IMR-90 (cell line): ENCODE measurements at regions not wholly inside any gene's neighbourhood (a gene's known extent, or its start where the extent isn't known, plus 50 kb on each side); places are given as distances from the start of the nearest gene placed in this dataset.

Experiments
- ATAC-seq: fragments of 200-7000 bp; cut with Tn5 transposase; 2 replicates; pipeline ENCODE4 v1.9.1; 2020; ENCODE audit warnings: low read depth, mild to moderate bottlenecking, moderate library complexity
- BruUV-seq: library from RNA; stranded (reverse); fragments of 400-500 nt; replicated peaks from 2 replicates; lab custom pipeline; 2021; lab: Mats Ljungman, UMichigan
- CTCF ChIA-PET: fragments of 300-600 bp; formaldehyde crosslinking; extraction: SDS; loops from one replicate; lab custom pipeline; 2021; ENCODE audit warnings: antibody characterized with exemption; lab: Yijun Ruan, JAX
- POLR2A ChIA-PET: fragments of 300-600 bp; sonication (Branson Sonifier 250); formaldehyde crosslinking; loops from one replicate; lab custom pipeline; 2022; ENCODE audit warnings: antibody characterized with exemption; ENCODE audit not compliant: unreplicated experiment; lab: Charles Lee
- DNase-seq: peaks from one replicate; pipeline ENCODE4 v3.0.0; 2013
- H2AFZ ChIP-seq: replicated peaks from 2 replicates; pipeline ENCODE3; 2013; ENCODE audit warnings: low read length, mild to moderate bottlenecking; ENCODE audit not compliant: poor library complexity
- H2AK5ac ChIP-seq: 2 replicates; pipeline ENCODE4 v1.6.1; 2013; ENCODE audit warnings: low read depth, low read length, inconsistent platforms
- H2AK9ac ChIP-seq: replicated peaks from 2 replicates; pipeline ENCODE3; 2013; ENCODE audit warnings: mild to moderate bottlenecking, low read depth, low read length, moderate library complexity; ENCODE audit not compliant: poor library complexity
- H2BK120ac ChIP-seq: 2 replicates; pipeline ENCODE4 v1.6.1; 2013; ENCODE audit warnings: low read depth, low read length, inconsistent platforms
- H2BK15ac ChIP-seq: 3 replicates; pipeline ENCODE4 v1.6.1; 2013; ENCODE audit warnings: low read depth, low read length, inconsistent platforms
- H2BK20ac ChIP-seq: 2 replicates; pipeline ENCODE4 v1.6.1; 2013; ENCODE audit warnings: low read depth, mild to moderate bottlenecking, inconsistent platforms, low read length, moderate library complexity
- H2BK5ac ChIP-seq: 2 replicates; pipeline ENCODE4 v1.6.1; 2013; ENCODE audit warnings: mild to moderate bottlenecking, low read depth, low read length, inconsistent platforms; ENCODE audit not compliant: poor library complexity, severe bottlenecking
- H3K14ac ChIP-seq: replicated peaks from 2 replicates; pipeline ENCODE4 v1.6.1; 2013; ENCODE audit warnings: low read depth, low read length, inconsistent platforms
- H3K18ac ChIP-seq: 2 replicates; pipeline ENCODE4 v1.6.1; 2013; ENCODE audit warnings: low read depth, low read length, control low read depth
- H3K23ac ChIP-seq: 2 replicates; pipeline ENCODE4 v1.6.1; 2013; ENCODE audit warnings: low read depth, low read length, inconsistent platforms
- H3K27ac ChIP-seq: 2 replicates; pipeline ENCODE4 v1.5.1; 2013; ENCODE audit warnings: mild to moderate bottlenecking, control low read depth, low read length; ENCODE audit not compliant: insufficient read depth
- H3K27me3 ChIP-seq: 2 replicates; pipeline ENCODE4 v1.6.1; 2013; ENCODE audit warnings: low read length; ENCODE audit not compliant: control insufficient read depth, insufficient read depth
- H3K36me3 ChIP-seq: 2 replicates; pipeline ENCODE4 v1.6.1; 2013; ENCODE audit warnings: low read length, mixed read lengths; ENCODE audit not compliant: control insufficient read depth, insufficient read depth
- H3K4ac ChIP-seq: 2 replicates; pipeline ENCODE4 v1.6.1; 2013; ENCODE audit warnings: low read depth, low read length, inconsistent platforms
- H3K4me1 ChIP-seq: 2 replicates; pipeline ENCODE4 v1.6.1; 2013; ENCODE audit warnings: low read length, mixed read lengths; ENCODE audit not compliant: control insufficient read depth, insufficient read depth
- H3K4me2 ChIP-seq: 2 replicates; pipeline ENCODE4 v1.6.1; 2013; ENCODE audit warnings: low read depth, mild to moderate bottlenecking, control low read depth, low read length, moderate library complexity
- H3K4me3 ChIP-seq: 2 replicates; pipeline ENCODE4 v1.5.1; 2013; ENCODE audit warnings: low read depth, mild to moderate bottlenecking, control low read depth, low read length, moderate library complexity; ENCODE audit not compliant: insufficient read depth
- H3K56ac ChIP-seq: 2 replicates; pipeline ENCODE4 v1.6.1; 2013; ENCODE audit warnings: low read length, inconsistent platforms; ENCODE audit not compliant: insufficient read depth; ENCODE audit errors: extremely low read depth
- H3K79me1 ChIP-seq, 2 experiments: 2 replicates each; pipeline ENCODE4 v1.6.1; 2013; ENCODE audit warnings: low read length in 2 of 2, inconsistent platforms in 1 of 2, low read depth in 1 of 2
- H3K9ac ChIP-seq: 2 replicates; pipeline ENCODE4 v1.6.1; 2013; ENCODE audit warnings: low read depth, low read length, control low read depth
- H3K9me1 ChIP-seq: 2 replicates; pipeline ENCODE4 v1.6.1; 2013; ENCODE audit warnings: low read length, inconsistent platforms; ENCODE audit not compliant: insufficient read depth
- H3K9me3 ChIP-seq: 2 replicates; pipeline ENCODE4 v1.6.1; 2013; ENCODE audit warnings: low read length; ENCODE audit not compliant: control insufficient read depth, insufficient read depth
- H4K20me1 ChIP-seq: 2 replicates; pipeline ENCODE4 v1.6.1; 2013; ENCODE audit warnings: low read length, inconsistent platforms; ENCODE audit not compliant: insufficient read depth
- H4K5ac ChIP-seq: 2 replicates; pipeline ENCODE4 v1.6.1; 2013; ENCODE audit warnings: mild to moderate bottlenecking, low read depth, low read length, control low read depth
- H4K8ac ChIP-seq, 2 experiments: 2 replicates each; pipeline ENCODE4 v1.6.1; 2013; ENCODE audit warnings: low read depth in 2 of 2, low read length in 2 of 2, control low read depth in 1 of 2, inconsistent platforms in 1 of 2
- H4K91ac ChIP-seq: 2 replicates; pipeline ENCODE4 v1.6.1; 2013; ENCODE audit warnings: low read depth, low read length, inconsistent platforms; ENCODE audit not compliant: insufficient read depth
- BHLHE40 ChIP-seq: fragments of 150-350 bp; IDR thresholded peaks from 2 replicates; pipeline ENCODE4 v1.6.1; 2016; ENCODE audit warnings: mild to moderate bottlenecking, low read depth, low read length
- CEBPB ChIP-seq: IDR thresholded peaks from 2 replicates; pipeline ENCODE4 v1.6.1; 2012; ENCODE audit warnings: low read depth, low read length, improper control_type of control experiment
- CHD1 ChIP-seq: IDR thresholded peaks from 2 replicates; pipeline ENCODE4 v1.6.1; 2012; ENCODE audit warnings: low read depth, low read length, improper control_type of control experiment
- ELK1 ChIP-seq: fragments of 150-350 bp; IDR thresholded peaks from 2 replicates; pipeline ENCODE4 v1.6.1; 2016; ENCODE audit warnings: low read depth, mild to moderate bottlenecking, low read length, moderate library complexity, borderline replicate concordance
- FOS ChIP-seq: fragments of 150-350 bp; IDR thresholded peaks from 2 replicates; pipeline ENCODE4 v1.6.1; 2016; ENCODE audit warnings: low read depth, low read length
- MAFK ChIP-seq: IDR thresholded peaks from 2 replicates; pipeline ENCODE4 v1.6.1; 2012; ENCODE audit warnings: low read depth, low read length, improper control_type of control experiment
- MAZ ChIP-seq: IDR thresholded peaks from 2 replicates; pipeline ENCODE4 v1.6.1; 2012; ENCODE audit warnings: low read depth, mild to moderate bottlenecking, low read length, improper control_type of control experiment, moderate library complexity, borderline replicate concordance
- MXI1 ChIP-seq: IDR thresholded peaks from 2 replicates; pipeline ENCODE4 v1.6.1; 2012; ENCODE audit warnings: low read depth, mild to moderate bottlenecking, low read length, moderate library complexity, borderline replicate concordance
- NFE2L2 ChIP-seq: fragments of 150-350 bp; IDR thresholded peaks from 2 replicates; pipeline ENCODE4 v1.6.1; 2016; ENCODE audit warnings: low read depth, mild to moderate bottlenecking, low read length
- POLR2A ChIP-seq: IDR thresholded peaks from 2 replicates; pipeline ENCODE4 v1.6.1; 2012; ENCODE audit warnings: mild to moderate bottlenecking, low read depth, low read length
- RAD21 ChIP-seq: IDR thresholded peaks from 2 replicates; pipeline ENCODE4 v1.6.1; 2012; ENCODE audit warnings: low read length, improper control_type of control experiment
- RCOR1 ChIP-seq: IDR thresholded peaks from 2 replicates; pipeline ENCODE4 v1.6.1; 2012; ENCODE audit warnings: mild to moderate bottlenecking, low read length, improper control_type of control experiment; ENCODE audit not compliant: insufficient replicate concordance
- RFX5 ChIP-seq: IDR thresholded peaks from 2 replicates; pipeline ENCODE4 v1.8.0; 2012; ENCODE audit warnings: low read depth, mild to moderate bottlenecking, low read length, moderate library complexity
- SMC3 ChIP-seq: fragments of 150-350 bp; IDR thresholded peaks from 2 replicates; pipeline ENCODE4 v1.6.1; 2016; ENCODE audit warnings: low read depth, mild to moderate bottlenecking, antibody characterized with exemption, low read length, moderate library complexity
- WGBS, 2 experiments: methylation state at CpG; one replicate each; pipeline versions ENCODE4 v1.1.5 to v1.1.7; 2013; ENCODE audit warnings: missing lambda C conversion rate in 2 of 2; ENCODE audit not compliant: insufficient read length in 1 of 2; ENCODE audit errors: extremely low coverage in 2 of 2; 5-methylcytosine and 5-hydroxymethylcytosine counted together
- dilution Hi-C: fragments of 300-500 bp; cut with HindIII; formaldehyde crosslinking; loops from one replicate; pipeline ENCODE4 v1.14.3; 2018; ENCODE audit warnings: low sequenced_read_pairs; ENCODE audit not compliant: unreplicated experiment
- in situ Hi-C: fragments of 300-500 bp; cut with MboI; formaldehyde crosslinking; loops from 3 replicates; pipeline ENCODE4 v1.14.3; 2019; ENCODE audit warnings: low sequenced_read_pairs, inconsistent platforms, mixed read lengths
- intact Hi-C: fragments of 100-400 bp; cut with micrococcal nuclease; formaldehyde crosslinking; loops from 2 replicates; pipeline ENCODE4 v1.10.0; 2022
- TF ChIP-seq, protein P1 (sequence below): fragments of 150-350 bp; IDR thresholded peaks from 2 replicates; pipeline ENCODE4 v1.6.1; 2017; ENCODE audit warnings: mild to moderate bottlenecking, antibody characterized with exemption, low read length, low read depth
- TF ChIP-seq, protein P2 (sequence below): conservative IDR thresholded peaks from 2 replicates; pipeline ENCODE4 v1.5.1; 2012; ENCODE audit warnings: mild to moderate bottlenecking, low read depth, low read length, improper control_type of control experiment

GRCh38 chr20:40952136-40952535, 76.5 kb upstream of the TOP1 start:
- H3K56ac ChIP-seq: no peak overlapping the region
- no peak overlapping the region for H3K23ac ChIP-seq
- no peak overlapping the region for H2BK120ac ChIP-seq
- H3K9me1 ChIP-seq: no peaks in the 10 kb centered on the region; the same call in 1 of the 2 replicates
- H3K9me3 ChIP-seq: peaks cover 5% of the 10 kb centered on the region; the same call in 1 of the 2 replicates
- TF ChIP-seq RAD21 (no peak), MAFK (no peak), BHLHE40 (no peak), MXI1 (no peak), ELK1 (no peak), MAZ (no peak), RCOR1 (no peak), POLR2A (no peak), CEBPB (no peak), FOS (no peak), NFE2L2 (no peak), CHD1 (no peak), SMC3 (no peak), RFX5 (no peak)
- TF ChIP-seq, protein P1, sequence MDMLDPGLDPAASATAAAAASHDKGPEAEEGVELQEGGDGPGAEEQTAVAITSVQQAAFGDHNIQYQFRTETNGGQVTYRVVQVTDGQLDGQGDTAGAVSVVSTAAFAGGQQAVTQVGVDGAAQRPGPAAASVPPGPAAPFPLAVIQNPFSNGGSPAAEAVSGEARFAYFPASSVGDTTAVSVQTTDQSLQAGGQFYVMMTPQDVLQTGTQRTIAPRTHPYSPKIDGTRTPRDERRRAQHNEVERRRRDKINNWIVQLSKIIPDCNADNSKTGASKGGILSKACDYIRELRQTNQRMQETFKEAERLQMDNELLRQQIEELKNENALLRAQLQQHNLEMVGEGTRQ: no peak
- TF ChIP-seq, protein P2, sequence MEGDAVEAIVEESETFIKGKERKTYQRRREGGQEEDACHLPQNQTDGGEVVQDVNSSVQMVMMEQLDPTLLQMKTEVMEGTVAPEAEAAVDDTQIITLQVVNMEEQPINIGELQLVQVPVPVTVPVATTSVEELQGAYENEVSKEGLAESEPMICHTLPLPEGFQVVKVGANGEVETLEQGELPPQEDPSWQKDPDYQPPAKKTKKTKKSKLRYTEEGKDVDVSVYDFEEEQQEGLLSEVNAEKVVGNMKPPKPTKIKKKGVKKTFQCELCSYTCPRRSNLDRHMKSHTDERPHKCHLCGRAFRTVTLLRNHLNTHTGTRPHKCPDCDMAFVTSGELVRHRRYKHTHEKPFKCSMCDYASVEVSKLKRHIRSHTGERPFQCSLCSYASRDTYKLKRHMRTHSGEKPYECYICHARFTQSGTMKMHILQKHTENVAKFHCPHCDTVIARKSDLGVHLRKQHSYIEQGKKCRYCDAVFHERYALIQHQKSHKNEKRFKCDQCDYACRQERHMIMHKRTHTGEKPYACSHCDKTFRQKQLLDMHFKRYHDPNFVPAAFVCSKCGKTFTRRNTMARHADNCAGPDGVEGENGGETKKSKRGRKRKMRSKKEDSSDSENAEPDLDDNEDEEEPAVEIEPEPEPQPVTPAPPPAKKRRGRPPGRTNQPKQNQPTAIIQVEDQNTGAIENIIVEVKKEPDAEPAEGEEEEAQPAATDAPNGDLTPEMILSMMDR: no peak
- no peak overlapping the region for H2BK15ac ChIP-seq
- no peaks in the 10 kb centered on the region for H3K36me3 ChIP-seq
- no peak overlapping the region for H3K27ac ChIP-seq
- dilution Hi-C loops: no loop called here
- intact Hi-C loops: no loop called here
- H3K4me1 ChIP-seq: no peaks in the 10 kb centered on the region
- no peaks in the 10 kb centered on the region for H3K79me1 ChIP-seq
- no peak overlapping the region for H2BK5ac ChIP-seq
- H3K4me2 ChIP-seq: no peak overlapping the region
- no peak overlapping the region for H3K14ac ChIP-seq
- no peak overlapping the region for H3K4me3 ChIP-seq
- no peak overlapping the region for H3K9ac ChIP-seq
- no peak for DNase-seq
- WGBS, 2 experiments: 38% methylated on average over 7 of the region's 9 CpGs; no CpG with 5 or more reads in 1 of the 2 experiments
- ChIA-PET POLR2A (no interaction called here), CTCF (interaction anchor here (1.4 kb wide), 1 partner anchor 11 kb away, joined by 4 read pairs; no protein-coding TSS in a partner anchor)
- H2AFZ ChIP-seq: no peak overlapping the region
- BruUV-seq: no TSS peak
- no peak overlapping the region for H4K8ac ChIP-seq
- no peak for ATAC-seq
- H3K18ac ChIP-seq: no peak overlapping the region
- H4K91ac ChIP-seq: no peak overlapping the region
- no peaks in the 10 kb centered on the region for H4K20me1 ChIP-seq
- no peak overlapping the region for H4K5ac ChIP-seq
- no peak overlapping the region for H2BK20ac ChIP-seq
- H2AK5ac ChIP-seq: no peak overlapping the region
- no peak overlapping the region for H3K4ac ChIP-seq
- H3K27me3 ChIP-seq: no peaks in the 10 kb centered on the region
- H2AK9ac ChIP-seq: no peak overlapping the region
- in situ Hi-C loops: loop anchor here (25.0 kb wide), 2 partner anchors 660 to 1090 kb away; partner anchors contain the start of gene CHD6
